OCI-LY7 (cell line): ENCODE measurements at regions not wholly inside any gene's neighbourhood (a gene's known extent, or its start where the extent isn't known, plus 50 kb on each side); places are given as distances from the start of the nearest gene placed in this dataset.
"Not testable (repeated sequence)": the region's sequence is repeated elsewhere in the genome, so short reads cannot be mapped to it uniquely, and the experiment has no call there.

Experiments
- BruUV-seq: library from RNA; stranded (reverse); fragments of 400-500 nt; replicated peaks from 2 replicates; lab custom pipeline; 2021; lab: Mats Ljungman, UMichigan
- CTCF ChIA-PET: fragments of 300-600 bp; sonication (Branson Sonifier 250); formaldehyde crosslinking; loops from one replicate; lab custom pipeline; 2022; ENCODE audit warnings: antibody characterized with exemption; ENCODE audit not compliant: unreplicated experiment; lab: Charles Lee
- POLR2A ChIA-PET: fragments of 300-600 bp; sonication (Branson Sonifier 250); formaldehyde crosslinking; loops from one replicate; lab custom pipeline; 2022; ENCODE audit warnings: antibody characterized with exemption; lab: Charles Lee
- DNase-seq: peaks from one replicate; pipeline ENCODE4 v3.0.0-alpha.2; 2015; ENCODE audit warnings: low spot score
- H2AFZ ChIP-seq: fragments of 200-600 bp; sonication (generic), shearing (Covaris generic); 2 replicates; pipeline ENCODE4 v1.6.1; 2014; ENCODE audit warnings: mild to moderate bottlenecking, antibody characterized with exemption, low read length, moderate library complexity
- H3K27ac ChIP-seq: fragments of 200-600 bp; sonication (generic); 2 replicates; pipeline ENCODE4 v1.5.1; 2014; ENCODE audit warnings: mixed run types, low read depth, mild to moderate bottlenecking, moderate library complexity, low read length, inconsistent platforms; ENCODE audit not compliant: poor library complexity, severe bottlenecking
- H3K36me3 ChIP-seq: fragments of 200-600 bp; sonication (generic); 2 replicates; pipeline ENCODE4 v1.6.1; 2014; ENCODE audit warnings: mild to moderate bottlenecking, antibody characterized with exemption, low read length, moderate library complexity, mixed read lengths; ENCODE audit not compliant: insufficient read depth
- H3K4me1 ChIP-seq: fragments of 200-600 bp; sonication (generic); 2 replicates; pipeline ENCODE4 v1.5.1; 2014; ENCODE audit warnings: mild to moderate bottlenecking, low read length; ENCODE audit not compliant: insufficient read depth, poor library complexity, severe bottlenecking
- H3K4me2 ChIP-seq: fragments of 200-600 bp; sonication (generic); 2 replicates; pipeline ENCODE4 v1.6.1; 2014; ENCODE audit warnings: mild to moderate bottlenecking, low read length
- H3K4me3 ChIP-seq: fragments of 200-600 bp; sonication (generic); 2 replicates; pipeline ENCODE4 v1.5.1; 2014; ENCODE audit warnings: mild to moderate bottlenecking, low read depth, low read length; ENCODE audit not compliant: poor library complexity, severe bottlenecking
- H3K79me2 ChIP-seq: fragments of 200-600 bp; sonication (generic); 2 replicates; pipeline ENCODE4 v1.6.1; 2016; ENCODE audit warnings: low read depth, mild to moderate bottlenecking, low read length, moderate library complexity, mixed read lengths; ENCODE audit not compliant: insufficient read depth
- H3K9me2 ChIP-seq: fragments of 200-600 bp; sonication (generic); 2 replicates; pipeline ENCODE4 v1.6.1; 2016; ENCODE audit warnings: mild to moderate bottlenecking, low read length, mixed read lengths; ENCODE audit not compliant: insufficient read depth
- H3K9me3 ChIP-seq: fragments of 200-600 bp; sonication (generic); 2 replicates; pipeline ENCODE4 v1.6.1; 2014; ENCODE audit warnings: mild to moderate bottlenecking, mixed run types, low read length, mixed read lengths
- H4K20me1 ChIP-seq: fragments of 200-600 bp; sonication (generic); 2 replicates; pipeline ENCODE4 v1.6.1; 2014; ENCODE audit warnings: mild to moderate bottlenecking, antibody characterized with exemption, low read length, moderate library complexity, mixed read lengths; ENCODE audit not compliant: insufficient read depth
- CTCF ChIP-seq: fragments of 200-600 bp; sonication (generic); conservative IDR thresholded peaks from 2 replicates; pipeline ENCODE4 v1.5.1; 2014; ENCODE audit warnings: mild to moderate bottlenecking, antibody characterized with exemption, low read length, moderate library complexity, mixed read lengths
- EZH2phosphoT487 ChIP-seq: fragments of 200-600 bp; sonication (generic); IDR thresholded peaks from 2 replicates; pipeline ENCODE4 v1.6.1; 2018; ENCODE audit warnings: low read depth, borderline replicate concordance, mild to moderate bottlenecking, mixed run types, antibody characterized with exemption, low read length, moderate library complexity, mixed read lengths
- intact Hi-C: fragments of 100-400 bp; cut with micrococcal nuclease; formaldehyde crosslinking; loops from one replicate; pipeline ENCODE4 v1.10.0; 2022; ENCODE audit not compliant: unreplicated experiment

- Histone ChIP-seq H3K4me1 (no peaks in the 10 kb centered on the region), H2AFZ (no peak overlapping the region), H3K9me2 (no peaks in the 10 kb centered on the region), H4K20me1 (no peaks in the 10 kb centered on the region), H3K27ac (no peak overlapping the region), H3K9me3 (no peaks in the 10 kb centered on the region), H3K79me2 (no peaks in the 10 kb centered on the region), H3K4me3 (no peak overlapping the region), H3K4me2 (no peak overlapping the region), H3K36me3 (no peaks in the 10 kb centered on the region)
- intact Hi-C loops: loop anchor here (5.0 to 10.0 kb wide), 2 partner anchors 718 to 1011 kb away; no protein-coding TSS in a partner anchor
- BruUV-seq: no TSS peak
- TF ChIP-seq CTCF (no peak), EZH2phosphoT487 (no peak)
- CTCF ChIA-PET: no interaction called here
- POLR2A ChIA-PET: interaction anchor here (1.1 to 1.4 kb wide), 3 partner anchors 10 to 609 kb away, joined by 3 read pairs; no protein-coding TSS in a partner anchor
- DNase-seq: no peak
Measured at GRCh38 chr7:85896531-85896930, 709.7 kb upstream of the SEMA3D start.

- no TSS peak for BruUV-seq
- Histone ChIP-seq H3K4me1 (no peaks in the 10 kb centered on the region), H3K36me3 (no peaks in the 10 kb centered on the region), H2AFZ (peak overlapping the region; percentile 5; the same call in 1 of the 2 replicates), H3K9me2 (no peaks in the 10 kb centered on the region), H3K9me3 (no peaks in the 10 kb centered on the region), H3K4me3 (no peak overlapping the region), H3K79me2 (no peaks in the 10 kb centered on the region), H4K20me1 (no peaks in the 10 kb centered on the region), H3K27ac (no peak overlapping the region), H3K4me2 (no peak overlapping the region)
- no peak for TF ChIP-seq CTCF
- no peak for TF ChIP-seq EZH2phosphoT487
- intact Hi-C loops: loop anchor here (5.0 to 10.0 kb wide), 2 partner anchors 719 to 1011 kb away; no protein-coding TSS in a partner anchor
- POLR2A ChIA-PET: interaction anchor here (1.0 to 1.3 kb wide), 2 partner anchors 10 to 796 kb away, joined by 3 read pairs; no protein-coding TSS in a partner anchor
- DNase-seq: no peak
- CTCF ChIA-PET: no interaction called here
Measured at GRCh38 chr7:85895835-85896234, 709.0 kb upstream of the SEMA3D start.

GRCh38 chr7:85891900-85892299, 705.0 kb upstream of the SEMA3D start:
- H2AFZ ChIP-seq, H3K27ac ChIP-seq, H3K79me2 ChIP-seq, H4K20me1 ChIP-seq, H3K4me3 ChIP-seq, H3K9me3 ChIP-seq, DNase-seq, H3K4me2 ChIP-seq, H3K4me1 ChIP-seq, H3K9me2 ChIP-seq, BruUV-seq, H3K36me3 ChIP-seq: not testable (repeated sequence)
- intact Hi-C loops: loop anchor here (5.0 to 10.0 kb wide), 3 partner anchors 430 to 925 kb away; no protein-coding TSS in a partner anchor
- ChIA-PET POLR2A (interaction anchor here (0.6 to 1.6 kb wide), 4 partner anchors 10 to 898 kb away, joined by 3 to 4 read pairs (median 3); no protein-coding TSS in a partner anchor), CTCF (interaction anchor here (1.1 kb wide), 1 partner anchor 578 kb away, joined by 3 read pairs; no protein-coding TSS in a partner anchor)
